Stimulated activated naive CD8-positive, alpha-beta T cell treated with anti-CD3 and anti-CD28 coated beads, Interleukin-15, amount 100 ng/mL, for 72 hours (primary cell): ENCODE measurements at regions not wholly inside any gene's neighbourhood (a gene's known extent, or its start where the extent isn't known, plus 50 kb on each side); places are given as distances from the start of the nearest gene placed in this dataset.

Experiments used
- ATAC-seq: fragments of 150-1000 bp; cut with Tn5 transposase; 2 replicates; pipeline ENCODE4 v1.10.0; 2021; ENCODE audit warnings: mild to moderate bottlenecking, moderate library complexity
- DNase-seq, 2 donors: peaks; one replicate each; pipeline ENCODE4 v3.0.0; 2021 to 2022
- H3K27ac Mint-ChIP-seq, 2 donors: one replicate each; pipeline ENCODE4 v1.8.0; 2022; ENCODE audit warnings: mild to moderate bottlenecking in 2 of 2, mixed read lengths in 2 of 2, moderate library complexity in 2 of 2
- H3K27me3 Mint-ChIP-seq: one replicate; pipeline ENCODE4 v1.8.0; 2022; ENCODE audit warnings: mixed read lengths
- H3K4me1 Mint-ChIP-seq: one replicate; pipeline ENCODE4 v1.8.0; 2022; ENCODE audit warnings: mild to moderate bottlenecking, mixed read lengths
- H3K4me3 Mint-ChIP-seq, 2 donors: one replicate each; pipeline ENCODE4 v1.8.0; 2022; ENCODE audit warnings: mild to moderate bottlenecking in 2 of 2, mixed read lengths in 2 of 2, moderate library complexity in 1 of 2
- H3K9me3 Mint-ChIP-seq, 2 donors: one replicate each; pipeline ENCODE4 v1.8.0; 2022; ENCODE audit warnings: mixed read lengths in 2 of 2

DNA sequence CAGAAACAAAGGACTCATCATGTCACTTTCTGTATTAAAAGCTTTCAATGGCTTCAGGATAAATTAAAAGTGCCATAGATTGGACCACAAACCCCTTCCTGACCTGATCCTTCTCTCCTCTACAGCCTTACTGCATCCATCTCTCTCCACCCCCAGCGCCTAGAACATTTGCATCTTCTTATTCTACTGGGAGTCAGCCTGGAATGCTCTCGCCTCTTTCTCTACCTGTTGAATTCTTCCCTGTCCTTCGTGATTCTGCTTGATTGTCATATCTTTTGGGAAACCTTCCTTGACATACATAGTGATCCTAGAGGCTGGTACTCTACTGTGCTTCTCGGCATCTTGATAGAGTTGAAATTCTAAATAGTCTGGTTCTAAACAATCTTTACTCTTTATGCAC lies 332.0 kb upstream of the PBX1 start:
- no peak for ATAC-seq
- no peak overlapping the region for H3K27ac Mint-ChIP-seq
- H3K9me3 Mint-ChIP-seq: peaks cover 3 to 7% of the 10 kb centered on the region in 2 donors
- no peaks in the 10 kb centered on the region for H3K4me1 Mint-ChIP-seq
- no peaks in the 10 kb centered on the region for H3K27me3 Mint-ChIP-seq
- DNase-seq: no peak
- no peak overlapping the region for H3K4me3 Mint-ChIP-seq

DNA sequence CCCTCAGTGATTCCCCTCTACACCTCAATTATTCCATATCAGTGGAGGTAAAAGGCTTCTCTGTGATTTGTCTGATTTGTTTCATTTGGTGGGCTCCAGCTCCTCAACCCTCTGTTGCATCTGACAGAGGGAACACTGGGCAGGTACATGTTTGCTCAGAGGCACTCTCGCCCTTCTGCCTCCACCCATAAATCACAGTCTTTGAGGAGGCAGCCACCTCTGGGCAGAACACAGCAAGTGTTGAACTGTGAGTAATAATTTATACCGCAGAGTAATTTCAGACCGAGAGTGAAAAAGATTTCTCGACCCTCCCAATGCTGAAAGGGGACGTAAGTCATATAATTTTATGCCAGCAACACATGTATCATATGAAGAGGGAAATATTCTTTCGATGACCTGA lies 330.1 kb upstream of the PBX1 start:
- Mint-ChIP-seq H3K27ac (no peak overlapping the region), H3K4me1 (no peaks in the 10 kb centered on the region)

DNA sequence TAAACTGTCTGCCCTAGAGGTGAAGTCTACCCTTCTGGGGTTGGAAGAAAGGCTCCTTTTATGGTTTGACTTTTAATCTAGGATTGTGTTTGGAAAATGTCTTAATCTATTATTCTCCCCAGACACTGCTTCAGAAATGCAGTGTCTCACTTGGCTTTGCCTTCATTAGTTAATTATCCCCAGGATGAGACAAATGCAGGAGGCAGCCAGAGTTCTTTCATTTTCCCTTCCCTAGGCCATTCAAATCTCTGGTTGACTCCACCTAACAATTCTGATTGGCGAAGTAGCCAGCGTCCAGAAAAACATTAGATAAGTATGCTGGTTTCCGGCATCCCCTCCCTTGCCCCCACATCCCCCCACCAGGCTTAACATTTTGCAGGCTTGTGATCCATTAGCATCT lies 325.8 kb upstream of the PBX1 start:
- peaks cover 0 to 3% of the 10 kb centered on the region in 2 donors for H3K9me3 Mint-ChIP-seq
- no peak for ATAC-seq

More for the DNA sequence above, 330.1 kb upstream of the PBX1 start:
- no peak for DNase-seq
- H3K27me3 Mint-ChIP-seq: no peaks in the 10 kb centered on the region
- peaks cover 3 to 7% of the 10 kb centered on the region in 2 donors for H3K9me3 Mint-ChIP-seq
- H3K4me3 Mint-ChIP-seq: no peak overlapping the region
- no peak for ATAC-seq

DNA sequence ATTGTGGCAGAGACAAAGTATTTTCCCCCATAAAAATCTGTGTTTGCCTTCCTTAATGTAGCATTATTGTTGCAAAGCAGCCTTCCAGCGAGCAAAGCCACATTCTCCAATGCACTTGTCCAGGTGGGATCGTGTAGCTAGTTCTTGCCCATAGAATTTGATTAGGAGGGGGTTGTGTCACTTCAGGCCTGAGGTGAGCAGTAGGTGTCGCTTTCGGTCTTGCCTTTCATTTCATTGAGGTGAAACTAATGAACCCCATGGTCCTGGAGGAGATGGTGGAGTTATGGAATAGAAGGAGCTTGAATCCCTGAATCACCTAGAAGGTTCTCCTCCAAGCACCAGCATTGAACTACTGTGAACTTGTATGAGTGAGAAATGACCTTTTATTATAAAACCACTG lies 318.9 kb upstream of the PBX1 start:
- no peak overlapping the region for H3K27ac Mint-ChIP-seq
- no peak for ATAC-seq
- H3K4me3 Mint-ChIP-seq: no peak overlapping the region

More for the DNA sequence above, 325.8 kb upstream of the PBX1 start:
- no peak for DNase-seq
- H3K4me3 Mint-ChIP-seq: no peak overlapping the region
- no peaks in the 10 kb centered on the region for H3K4me1 Mint-ChIP-seq
- no peaks in the 10 kb centered on the region for H3K27me3 Mint-ChIP-seq
- H3K27ac Mint-ChIP-seq: no peak overlapping the region

DNA sequence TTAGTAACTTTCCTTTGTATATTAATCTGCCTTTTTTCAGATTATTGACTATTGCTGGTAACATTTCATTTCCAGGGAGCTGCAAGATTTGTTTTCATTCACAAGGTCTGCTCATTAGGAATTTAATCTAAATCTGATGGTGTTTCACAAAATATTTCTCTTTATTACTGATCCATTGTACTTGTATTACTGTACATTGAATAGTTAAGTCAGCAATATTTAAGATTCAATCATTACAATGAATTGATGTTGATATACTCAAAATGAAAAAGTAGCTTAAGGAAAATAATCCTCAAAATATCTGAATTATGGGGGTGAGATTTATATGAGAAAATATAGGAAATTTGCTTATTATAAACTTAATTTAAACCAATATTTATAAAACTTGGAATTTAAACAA lies 308.6 kb upstream of the PBX1 start:
- ATAC-seq (no peak), DNase-seq (no peak)
- Mint-ChIP-seq H3K4me3 (no peak overlapping the region), H3K27ac (no peak overlapping the region), H3K27me3 (no peaks in the 10 kb centered on the region), H3K9me3 (peaks cover 18 to 44% of the 10 kb centered on the region in 2 donors), H3K4me1 (no peaks in the 10 kb centered on the region)

More for the DNA sequence above, 318.9 kb upstream of the PBX1 start:
- Mint-ChIP-seq H3K4me1 (no peaks in the 10 kb centered on the region), H3K9me3 (peaks cover 0 to 2% of the 10 kb centered on the region in 2 donors), H3K27me3 (no peaks in the 10 kb centered on the region)
- DNase-seq: no peak

DNA sequence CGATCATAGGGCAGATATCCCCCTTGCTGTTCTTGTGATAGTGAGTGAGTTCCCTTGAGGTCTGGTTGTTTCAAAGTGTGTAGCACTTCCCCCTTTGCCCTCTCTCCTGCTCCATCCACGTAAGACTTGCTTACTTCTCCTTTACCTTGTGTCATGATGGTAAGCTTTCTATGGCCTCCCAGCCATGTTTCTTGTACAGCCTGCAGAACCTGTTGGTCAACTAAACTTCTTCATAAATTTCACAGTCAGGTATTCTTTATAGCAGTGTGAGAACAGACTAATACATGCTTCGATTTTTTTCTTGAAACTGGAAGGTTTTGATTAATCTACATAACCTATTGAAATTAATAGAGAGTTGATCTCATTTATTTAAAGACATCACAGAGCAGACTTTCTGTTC lies 302.5 kb upstream of the PBX1 start:
- Mint-ChIP-seq H3K4me3 (no peak overlapping the region), H3K4me1 (no peaks in the 10 kb centered on the region), H3K9me3 (peaks cover 10 to 40% of the 10 kb centered on the region in 2 donors), H3K27ac (peak overlapping the region in 1 of 2 donors; percentile 72), H3K27me3 (no peaks in the 10 kb centered on the region)
- ATAC-seq: no peak
- no peak for DNase-seq

DNA sequence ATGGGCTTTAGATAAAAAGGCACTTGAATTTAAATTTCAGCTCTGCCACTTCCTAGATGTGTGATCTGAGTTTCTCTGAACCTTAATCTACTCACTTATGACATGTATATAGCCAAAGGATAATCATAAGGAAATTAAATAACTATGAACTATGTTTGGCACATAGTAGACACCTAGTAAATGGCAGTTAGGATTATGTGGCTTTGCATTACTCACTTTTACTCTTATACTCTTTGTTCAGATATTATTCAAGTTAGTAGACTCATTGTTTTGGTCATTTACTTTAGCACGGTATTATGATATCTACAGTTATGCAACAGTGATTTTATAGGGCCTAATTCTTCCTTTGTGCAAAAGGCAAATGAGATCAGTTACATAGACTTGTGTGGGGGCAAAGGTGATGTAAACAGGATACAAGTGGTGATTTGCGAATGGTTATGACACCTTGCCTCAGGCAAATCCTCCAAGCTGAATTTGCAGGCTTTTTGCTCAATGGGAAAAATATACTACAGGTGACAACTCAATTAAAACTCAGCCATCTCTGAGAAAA lies 297.2 kb upstream of the PBX1 start:
- H3K9me3 Mint-ChIP-seq: peaks cover 0 to 22% of the 10 kb centered on the region in 2 donors
- H3K27ac Mint-ChIP-seq: no peak overlapping the region
- no peaks in the 10 kb centered on the region for H3K27me3 Mint-ChIP-seq
- ATAC-seq (no peak), DNase-seq (no peak)
- no peak overlapping the region for H3K4me3 Mint-ChIP-seq
- H3K4me1 Mint-ChIP-seq: no peaks in the 10 kb centered on the region

DNA sequence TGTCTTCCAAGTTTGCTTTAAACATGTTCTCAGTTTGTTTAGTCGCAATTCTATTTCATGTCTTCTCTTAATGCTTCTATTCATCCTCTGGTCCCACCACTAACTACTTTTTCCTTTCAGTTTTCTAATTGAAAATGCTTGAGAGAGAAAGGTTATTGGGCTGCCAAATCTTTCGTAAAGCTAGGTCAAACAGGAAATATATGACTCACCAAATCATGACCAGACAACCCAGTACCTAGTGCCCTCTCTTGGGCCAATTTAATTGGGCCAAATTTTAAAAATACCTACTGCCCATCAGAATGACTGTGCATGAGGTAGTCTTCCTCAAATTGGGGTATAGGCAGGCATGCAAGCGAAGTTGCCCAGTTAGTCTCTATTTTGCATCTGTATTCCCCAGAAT lies 295.4 kb upstream of the PBX1 start:
- no peak overlapping the region for H3K4me3 Mint-ChIP-seq
- no peaks in the 10 kb centered on the region for H3K27me3 Mint-ChIP-seq
- no peaks in the 10 kb centered on the region for H3K4me1 Mint-ChIP-seq
- no peak for DNase-seq
- peaks cover 0 to 17% of the 10 kb centered on the region in 2 donors for H3K9me3 Mint-ChIP-seq
- no peak for ATAC-seq
- no peak overlapping the region for H3K27ac Mint-ChIP-seq

DNA sequence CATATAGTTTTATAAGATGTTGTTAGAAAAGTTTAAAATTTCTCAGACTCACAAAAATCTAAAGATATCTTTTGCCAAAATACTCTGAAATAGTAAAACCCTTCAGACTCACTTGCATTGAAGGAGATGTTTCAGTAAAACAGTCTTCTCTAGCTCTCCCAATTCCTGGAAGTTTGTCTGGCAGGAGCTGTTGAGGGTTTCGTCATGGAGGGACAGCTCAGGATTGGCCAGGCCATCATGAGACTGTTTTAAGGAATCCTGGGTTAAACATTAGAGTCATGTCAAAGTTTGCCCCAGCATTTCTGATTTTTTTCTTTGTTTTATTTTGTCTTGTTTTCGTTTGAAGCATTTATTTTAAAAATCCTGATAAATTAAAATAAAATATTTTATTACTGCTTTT lies 293.8 kb upstream of the PBX1 start:
- no peaks in the 10 kb centered on the region for H3K27me3 Mint-ChIP-seq
- ATAC-seq: no peak
- H3K4me3 Mint-ChIP-seq: no peak overlapping the region
- H3K9me3 Mint-ChIP-seq: peaks cover 0 to 16% of the 10 kb centered on the region in 2 donors
- no peak overlapping the region for H3K27ac Mint-ChIP-seq
- H3K4me1 Mint-ChIP-seq: no peaks in the 10 kb centered on the region
- DNase-seq: no peak

DNA sequence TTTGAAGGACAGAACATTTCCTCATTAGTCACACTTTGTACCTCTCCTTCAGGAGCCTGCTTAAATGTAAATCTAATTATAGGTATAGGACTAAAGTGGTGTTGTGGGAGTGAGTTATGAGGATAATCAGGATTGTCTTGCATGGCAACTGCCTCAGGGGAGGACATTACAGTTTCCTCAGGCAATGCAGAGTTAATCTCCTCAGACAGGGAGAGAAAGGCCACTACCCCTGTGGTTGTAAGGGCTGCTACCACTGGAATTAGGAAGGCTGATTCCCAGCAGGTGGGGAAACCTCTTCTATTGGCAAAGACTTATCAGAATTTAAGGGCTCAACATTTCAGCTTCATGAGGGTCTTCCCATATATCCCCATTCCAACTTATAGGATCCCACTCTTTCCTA lies 286.8 kb upstream of the PBX1 start:
- Mint-ChIP-seq H3K27me3 (no peaks in the 10 kb centered on the region), H3K4me3 (no peak overlapping the region), H3K4me1 (no peaks in the 10 kb centered on the region), H3K27ac (no peak overlapping the region), H3K9me3 (peaks cover 8 to 23% of the 10 kb centered on the region in 2 donors)
- no peak for DNase-seq
- ATAC-seq: no peak

DNA sequence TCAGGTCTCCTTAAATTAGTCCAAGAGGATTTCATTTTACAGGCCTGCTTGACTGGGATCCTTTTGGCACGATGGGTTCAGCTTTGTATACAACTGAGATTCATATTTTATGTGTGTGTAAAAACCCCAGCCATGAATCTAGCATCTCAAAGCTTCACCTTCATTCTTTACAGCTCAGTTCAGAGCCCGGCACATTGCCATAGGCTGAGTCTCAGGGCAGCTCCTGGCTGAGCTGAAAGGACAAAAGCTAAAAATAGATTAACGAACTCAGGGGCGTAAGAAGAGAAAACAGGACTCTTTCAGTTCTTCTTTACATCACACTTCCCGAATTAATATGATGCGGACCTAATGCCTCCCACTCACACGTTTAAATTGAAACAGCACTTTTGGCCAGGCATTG lies 262.8 kb upstream of the PBX1 start:
- no peak overlapping the region for H3K27ac Mint-ChIP-seq
- H3K9me3 Mint-ChIP-seq: peaks cover 13 to 19% of the 10 kb centered on the region in 2 donors
- ATAC-seq (no peak), DNase-seq (no peak)
- no peak overlapping the region for H3K4me3 Mint-ChIP-seq
- no peaks in the 10 kb centered on the region for H3K27me3 Mint-ChIP-seq
- H3K4me1 Mint-ChIP-seq: no peaks in the 10 kb centered on the region

DNA sequence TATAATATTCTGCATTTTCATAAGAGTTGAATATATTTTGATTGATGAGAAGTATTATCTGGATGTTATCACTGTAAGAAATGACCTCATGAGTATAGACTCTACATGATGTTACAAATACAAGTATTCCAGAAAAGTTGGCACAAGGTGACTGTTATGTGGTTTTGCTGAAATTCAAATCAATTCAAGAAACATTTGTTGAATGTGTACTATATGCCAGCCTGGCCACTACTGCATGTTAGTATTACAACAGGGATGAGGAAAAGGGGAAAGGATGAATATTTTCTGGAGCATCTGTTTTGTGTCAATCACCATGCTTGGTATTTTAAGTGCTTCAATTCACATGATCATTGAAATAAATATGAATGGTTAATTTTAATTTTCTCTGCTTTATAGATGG lies 250.9 kb upstream of the PBX1 start:
- H3K4me3 Mint-ChIP-seq: no peak overlapping the region
- no peaks in the 10 kb centered on the region for H3K4me1 Mint-ChIP-seq
- H3K27me3 Mint-ChIP-seq: no peaks in the 10 kb centered on the region
- H3K27ac Mint-ChIP-seq: no peak overlapping the region
- no peak for DNase-seq
- ATAC-seq: no peak
- H3K9me3 Mint-ChIP-seq: peaks cover 7 to 9% of the 10 kb centered on the region in 2 donors

DNA sequence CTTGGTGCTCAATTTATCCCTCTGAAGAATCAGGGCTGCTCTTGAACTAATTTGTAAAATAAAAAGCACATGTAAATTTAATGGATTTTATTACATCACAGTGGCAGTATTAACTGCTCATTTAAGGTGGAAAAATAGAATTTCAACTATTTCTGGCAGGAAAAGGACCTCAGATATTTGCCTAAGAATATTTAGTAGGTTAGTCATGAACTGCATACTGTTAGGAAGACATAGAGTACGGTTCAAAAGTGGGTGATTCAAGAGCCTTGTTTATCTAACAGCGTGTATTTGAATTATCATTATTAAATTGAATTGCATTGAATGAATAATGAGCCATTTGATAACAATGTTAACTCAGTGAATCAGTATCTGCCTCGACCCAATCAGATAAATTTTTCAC lies 248.8 kb upstream of the PBX1 start:
- Mint-ChIP-seq H3K27me3 (no peaks in the 10 kb centered on the region), H3K4me3 (no peak overlapping the region), H3K4me1 (no peaks in the 10 kb centered on the region), H3K27ac (no peak overlapping the region), H3K9me3 (peaks cover 2 to 3% of the 10 kb centered on the region in 2 donors)
- DNase-seq: no peak
- no peak for ATAC-seq

DNA sequence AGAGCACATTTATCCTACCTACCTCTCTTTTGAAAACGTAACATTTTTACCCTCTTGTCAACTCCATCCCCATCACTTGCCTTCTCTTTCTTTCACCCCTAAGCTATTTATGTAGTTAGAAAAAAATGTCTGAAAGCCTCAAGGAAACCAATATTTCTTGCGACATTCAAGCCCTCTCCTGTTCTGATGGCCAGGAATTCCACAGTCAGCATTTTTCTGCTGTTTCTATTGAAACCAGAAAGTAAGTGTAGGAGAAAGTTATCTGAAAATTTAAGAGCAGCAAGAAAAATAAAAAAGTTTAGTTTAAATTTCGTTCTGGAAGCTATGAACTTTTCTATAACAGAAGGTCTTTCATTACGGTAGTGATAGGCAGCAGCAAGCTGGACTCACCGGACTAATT lies 247.6 kb upstream of the PBX1 start:
- no peaks in the 10 kb centered on the region for H3K4me1 Mint-ChIP-seq
- DNase-seq (no peak), ATAC-seq (no peak)
- no peak overlapping the region for H3K27ac Mint-ChIP-seq
- no peak overlapping the region for H3K4me3 Mint-ChIP-seq
- H3K27me3 Mint-ChIP-seq: no peaks in the 10 kb centered on the region
- H3K9me3 Mint-ChIP-seq: no peaks in the 10 kb centered on the region

DNA sequence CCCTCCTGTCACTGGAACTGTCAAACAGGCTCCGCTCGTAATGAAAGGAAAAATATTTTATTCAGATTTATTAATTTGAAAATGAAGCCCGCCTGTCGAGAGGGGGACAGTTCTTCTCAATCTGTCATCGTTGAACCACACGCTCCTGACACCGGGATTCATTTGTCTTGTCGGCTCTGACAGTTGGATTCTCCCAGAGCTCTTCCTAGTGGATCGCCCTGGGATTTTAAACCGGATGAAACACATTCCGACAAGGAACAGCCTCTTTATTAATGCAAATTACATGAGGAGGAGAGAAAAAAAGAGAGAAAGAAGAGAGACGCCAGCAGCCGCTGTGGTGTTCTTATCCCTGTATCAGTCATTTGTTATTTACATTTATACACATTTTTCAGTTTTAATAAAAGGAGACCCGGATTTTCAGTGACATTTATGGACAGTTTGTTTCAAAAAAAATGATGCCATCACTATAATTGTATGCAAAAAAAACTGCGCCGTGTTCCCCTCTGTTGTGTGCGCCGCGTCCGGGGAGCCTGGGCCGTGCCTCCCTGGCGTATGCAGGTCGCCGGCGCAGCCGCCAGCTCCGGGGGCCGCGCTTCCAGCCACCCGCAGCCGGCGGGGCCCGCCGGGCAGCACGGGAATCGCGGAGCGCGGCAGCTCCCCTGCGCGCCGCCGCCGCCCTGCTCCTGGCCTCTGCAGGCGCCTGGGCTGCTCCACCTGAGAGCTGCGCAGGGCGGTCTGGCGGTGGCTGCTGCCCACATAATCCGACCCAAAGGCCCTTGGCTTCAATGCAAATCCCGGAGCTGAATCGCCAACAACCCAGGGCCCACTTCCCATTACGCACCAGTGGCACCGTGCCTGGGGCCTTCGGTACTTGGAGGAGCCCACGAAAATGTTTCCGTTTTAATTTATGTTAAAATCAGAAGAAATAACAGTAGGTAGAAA lies 237.9 kb upstream of the PBX1 start:
- Mint-ChIP-seq H3K27ac (no peak overlapping the region), H3K4me3 (no peak overlapping the region), H3K4me1 (no peaks in the 10 kb centered on the region), H3K9me3 (no peaks in the 10 kb centered on the region), H3K27me3 (peaks cover 13% of the 10 kb centered on the region)
- no peak for ATAC-seq
- DNase-seq: no peak

DNA sequence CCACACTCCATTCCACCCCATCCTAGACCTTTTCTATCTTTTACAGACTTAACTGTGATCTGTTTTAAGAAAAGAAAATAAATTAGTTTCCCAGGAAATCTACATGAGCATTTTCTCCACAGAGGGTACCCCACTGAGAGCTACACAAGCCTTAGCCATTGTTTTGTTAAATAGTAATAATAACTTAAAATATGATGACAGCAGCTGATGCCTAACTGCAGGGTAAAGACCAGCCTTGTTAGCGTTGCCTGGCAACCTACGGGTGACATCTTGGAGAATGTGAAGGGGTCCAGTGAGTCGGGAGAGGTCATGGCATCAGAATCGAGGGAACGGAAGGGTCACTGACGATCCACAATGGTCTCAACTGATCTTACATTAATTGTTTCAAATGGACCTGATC lies 233.2 kb upstream of the PBX1 start:
- H3K4me1 Mint-ChIP-seq: no peaks in the 10 kb centered on the region
- H3K4me3 Mint-ChIP-seq: no peak overlapping the region
- DNase-seq: no peak
- ATAC-seq: no peak
- no peak overlapping the region for H3K27ac Mint-ChIP-seq
- peaks cover 4% of the 10 kb centered on the region for H3K27me3 Mint-ChIP-seq
- H3K9me3 Mint-ChIP-seq: peaks cover 0 to 5% of the 10 kb centered on the region in 2 donors
